GM12892 (cell line): ENCODE measurements at regions not wholly inside any gene's neighbourhood (a gene's known extent, or its start where the extent isn't known, plus 50 kb on each side); places are given as distances from the start of the nearest gene placed in this dataset.
"Not testable (repeated sequence)": the region's sequence is repeated elsewhere in the genome, so short reads cannot be mapped to it uniquely, and the experiment has no call there.

Source experiments
- DNase-seq: peaks from one replicate; pipeline ENCODE4 v3.0.0; 2011; ENCODE audit not compliant: insufficient read length
- FAIRE-seq: peaks from 2 replicates; lab custom pipeline; 2011; peaks lifted over from hg19 to GRCh38; lab: Jason Lieb, UNC
- POLR2A ChIP-seq: IDR thresholded peaks from 2 replicates; pipeline ENCODE4 v1.6.1; 2011; ENCODE audit warnings: low read depth, low read length, control low read depth
- POLR2AphosphoS5 ChIP-seq: IDR thresholded peaks from 2 replicates; pipeline ENCODE4 v1.6.1; 2011; ENCODE audit warnings: low read depth, low read length, control low read depth
- TAF1 ChIP-seq: IDR thresholded peaks from 2 replicates; pipeline ENCODE4 v1.6.1; 2011; ENCODE audit warnings: low read depth, mild to moderate bottlenecking, control low read depth, low read length, borderline replicate concordance

DNA sequence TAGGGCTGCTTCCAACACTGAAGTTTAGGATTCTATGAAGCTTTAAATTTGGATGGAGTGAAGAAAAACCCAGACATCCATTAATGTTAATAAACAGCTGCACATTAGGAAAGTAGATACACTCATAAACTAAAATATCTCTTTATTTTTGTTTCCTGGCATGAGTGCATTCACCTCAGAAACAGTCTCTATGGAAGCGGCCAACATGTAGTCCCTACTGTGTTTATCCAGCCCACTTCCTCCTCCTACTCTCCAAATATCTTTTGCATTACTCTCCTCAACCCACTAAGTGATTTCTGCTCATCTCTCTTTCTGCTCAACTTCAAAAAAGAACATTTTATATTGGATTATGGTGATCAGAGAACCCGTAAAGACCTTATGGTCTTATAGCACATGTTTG is 180.3 kb upstream of the MXRA5 start:
- DNase-seq (no peak), FAIRE-seq (no peak)
- TF ChIP-seq POLR2AphosphoS5 (no peak), TAF1 (no peak), POLR2A (no peak)

DNA sequence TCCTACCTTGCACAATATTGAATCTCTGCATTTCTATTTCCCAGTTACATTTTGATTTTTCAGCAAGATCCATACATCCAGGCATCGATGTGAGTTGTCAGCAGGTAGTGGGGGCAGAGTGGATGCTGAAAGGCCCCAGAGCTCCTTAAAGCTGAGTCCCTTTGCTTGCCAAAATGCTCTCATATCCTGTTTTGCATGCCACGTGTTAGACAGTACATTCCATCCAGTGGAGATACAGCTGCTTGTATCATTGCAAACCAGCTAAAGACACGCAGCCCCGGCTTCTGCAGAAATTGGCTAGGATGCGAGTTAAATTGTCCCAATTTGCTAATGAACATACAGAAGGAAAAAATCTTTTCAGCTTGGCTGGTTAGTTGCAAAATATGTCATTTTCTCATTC is 179.6 kb upstream of the MXRA5 start:
- DNase-seq (no peak), FAIRE-seq (no peak)
- TF ChIP-seq POLR2AphosphoS5 (no peak), TAF1 (no peak), POLR2A (no peak)

DNA sequence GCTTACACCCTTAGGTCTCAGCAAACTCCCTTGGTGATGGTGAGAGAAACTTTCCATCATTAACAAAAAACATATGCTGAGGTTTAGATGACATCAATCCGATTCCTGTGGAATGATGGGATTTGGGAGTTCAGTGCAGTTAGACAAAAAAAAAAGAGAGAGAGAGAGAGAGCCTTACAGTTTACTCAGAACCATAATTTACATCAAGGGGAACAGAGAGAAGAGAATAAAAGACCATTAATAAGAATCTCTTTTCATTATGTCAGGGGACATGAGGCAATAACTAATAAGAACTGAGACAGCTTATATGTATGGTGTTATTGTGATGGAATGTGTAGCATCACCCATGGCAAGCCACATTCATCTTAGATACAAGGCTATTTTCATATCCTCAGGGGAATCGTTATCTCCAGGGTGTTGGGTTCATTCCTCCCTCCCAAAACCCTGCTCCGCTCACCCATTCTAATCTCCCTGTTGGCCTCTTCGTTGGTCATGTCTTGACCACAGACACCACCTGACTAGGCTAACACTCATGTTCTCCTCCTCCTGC is 175.7 kb upstream of the MXRA5 start:
- DNase-seq (no peak), FAIRE-seq (no peak)
- TF ChIP-seq POLR2A (no peak), TAF1 (no peak), POLR2AphosphoS5 (no peak)

DNA sequence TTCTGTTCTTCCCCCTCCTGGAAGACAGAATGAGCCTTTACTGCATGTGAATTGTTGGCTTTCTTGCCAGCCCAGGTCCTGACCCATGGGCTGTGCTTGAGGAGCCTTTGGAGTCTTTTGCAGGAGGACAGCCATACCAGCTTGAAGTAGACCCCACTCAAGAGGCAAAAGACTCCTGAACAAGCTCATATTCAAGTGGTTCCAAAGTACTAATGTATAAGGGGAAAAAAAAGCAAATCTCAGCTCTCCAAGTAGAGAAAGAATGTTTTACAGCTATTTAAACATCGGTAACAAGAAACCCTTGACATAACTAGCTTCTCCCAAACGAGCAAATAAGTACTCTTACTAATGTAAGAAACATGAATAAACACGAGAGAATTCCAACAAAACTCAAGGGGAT is 174.9 kb upstream of the MXRA5 start:
- FAIRE-seq, result no peak
- TF ChIP-seq TAF1 (no peak), POLR2AphosphoS5 (no peak), POLR2A (no peak)
- DNase-seq, result no peak

DNA sequence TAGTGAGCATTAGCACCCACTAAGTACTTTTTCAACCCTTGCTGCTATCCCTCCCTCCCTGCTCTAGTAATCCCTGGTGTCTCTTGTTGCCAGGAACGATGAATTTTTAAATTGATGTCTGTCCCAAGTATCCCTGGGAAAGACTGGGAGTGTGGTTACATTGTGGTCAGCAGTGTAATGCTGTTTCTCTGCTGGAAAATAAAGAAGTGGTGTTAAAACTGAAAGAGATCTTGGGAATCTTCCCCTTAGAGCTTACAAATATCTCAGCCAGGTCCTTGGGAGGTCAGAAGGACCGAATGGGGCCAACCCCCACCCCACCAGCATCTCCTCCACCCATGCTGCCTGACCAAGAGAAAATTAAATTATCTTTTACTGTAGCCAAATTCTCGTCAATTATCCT is 174.5 kb upstream of the MXRA5 start:
- no peak for TF ChIP-seq POLR2A
- TF ChIP-seq TAF1, result no peak
- TF ChIP-seq POLR2AphosphoS5, result no peak
- no peak for DNase-seq
- FAIRE-seq, result no peak

DNA sequence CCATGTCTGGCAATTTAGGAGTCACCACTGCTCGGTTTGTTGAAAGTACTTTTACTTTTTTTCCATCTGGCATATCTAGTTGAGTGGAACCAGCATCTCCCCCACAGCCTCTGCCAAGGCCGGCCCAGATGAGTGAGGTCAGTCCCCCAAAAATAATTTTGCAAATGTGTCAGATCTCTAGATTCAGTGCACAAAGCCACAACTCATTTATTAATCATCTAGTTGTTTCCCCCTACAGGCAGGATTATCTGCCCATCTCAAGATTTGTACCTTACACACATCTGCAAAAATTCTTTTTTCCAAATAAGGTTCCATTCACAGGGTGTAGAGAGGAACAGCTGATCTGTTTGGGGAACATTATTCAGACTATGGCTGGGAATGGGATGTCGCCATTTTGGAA is 174.0 kb upstream of the MXRA5 start:
- DNase-seq, result no peak
- TF ChIP-seq POLR2AphosphoS5 (no peak), POLR2A (no peak), TAF1 (no peak)
- no peak for FAIRE-seq

DNA sequence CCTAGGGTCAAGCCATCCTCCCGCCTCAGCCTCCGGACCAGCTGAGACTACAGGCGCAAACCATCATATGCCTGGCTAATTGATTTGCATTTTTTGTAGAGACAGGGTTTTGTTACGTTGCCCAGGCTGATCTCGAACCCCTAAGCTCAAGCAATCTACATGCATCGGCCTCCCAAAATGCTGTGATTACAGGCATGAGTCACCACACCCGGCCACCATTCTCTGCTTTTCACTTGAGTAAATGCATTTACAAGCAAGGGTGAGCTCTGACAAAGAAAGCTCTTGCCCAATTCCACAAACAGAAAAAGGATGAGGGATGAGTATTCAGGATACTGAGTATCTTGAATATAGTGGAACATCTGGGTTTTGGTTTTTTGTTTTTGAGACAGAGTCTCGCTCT is 172.9 kb upstream of the MXRA5 start:
- DNase-seq, FAIRE-seq: not testable (repeated sequence)

DNA sequence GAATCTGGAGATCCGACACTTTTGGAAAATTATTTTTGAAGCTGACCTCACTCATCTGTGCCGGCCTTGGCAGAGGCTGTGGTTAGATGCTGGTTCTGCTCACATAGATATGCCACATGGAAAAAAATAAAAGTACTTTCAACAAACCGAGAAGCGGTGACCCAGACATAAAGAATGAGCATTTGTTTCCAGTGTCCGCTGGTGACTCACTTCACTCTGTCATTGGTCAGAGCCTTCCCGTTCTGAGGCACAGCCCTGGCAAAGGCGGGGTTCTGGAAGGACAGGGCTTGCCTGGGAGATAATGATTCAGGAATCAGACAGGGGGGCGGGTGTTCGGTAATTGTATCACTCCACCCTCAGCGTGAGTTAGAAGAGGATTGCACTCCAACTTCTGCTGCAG is 172.4 kb upstream of the MXRA5 start:
- no peak for TF ChIP-seq TAF1
- TF ChIP-seq POLR2A, result no peak
- TF ChIP-seq POLR2AphosphoS5, result no peak
- FAIRE-seq, result no peak
- no peak for DNase-seq

DNA sequence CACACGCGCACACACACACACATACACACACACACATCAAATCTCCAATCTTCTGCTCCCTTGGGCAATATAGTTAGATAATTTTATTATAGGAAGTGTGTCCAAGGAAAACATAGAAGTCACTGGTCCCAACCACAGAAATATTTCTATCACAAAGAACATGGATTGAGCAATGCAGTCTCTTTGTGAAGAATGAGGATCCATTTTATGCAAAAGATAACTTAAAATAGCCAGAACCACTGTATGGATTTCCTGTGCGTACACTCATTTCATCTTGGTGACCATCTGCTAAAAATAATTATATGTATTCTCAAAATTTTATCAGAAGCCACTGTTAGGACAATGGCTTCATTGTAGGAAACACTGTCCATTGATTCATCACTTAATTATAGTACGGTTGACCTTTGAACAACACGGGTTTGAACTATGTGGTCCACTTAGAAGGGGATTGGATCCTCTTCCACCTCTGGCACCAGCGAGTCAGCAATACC is 169.6 kb upstream of the MXRA5 start:
- FAIRE-seq, result no peak
- no peak for DNase-seq
- TF ChIP-seq POLR2AphosphoS5 (no peak), TAF1 (no peak), POLR2A (no peak)

DNA sequence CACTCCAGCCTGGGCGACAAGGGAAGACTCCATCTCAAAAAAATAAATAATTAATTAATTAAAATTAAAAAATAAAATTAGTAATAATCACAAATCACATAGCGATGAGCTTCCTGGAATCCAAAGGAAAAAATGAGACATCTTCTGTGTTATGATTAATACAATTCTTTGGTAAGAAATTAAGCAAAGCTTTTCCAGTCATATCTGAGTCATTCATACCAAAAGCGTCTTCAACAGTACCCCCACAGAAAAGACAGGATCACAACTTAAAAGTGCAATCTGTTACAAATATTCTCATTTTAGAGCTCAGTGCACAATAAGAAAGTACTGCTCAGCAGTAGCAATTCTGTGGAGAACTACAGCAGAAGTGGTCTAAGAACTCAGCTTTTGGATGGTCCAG is 168.5 kb upstream of the MXRA5 start:
- no peak for FAIRE-seq
- no peak for DNase-seq
- TF ChIP-seq POLR2A (no peak), TAF1 (no peak), POLR2AphosphoS5 (no peak)

DNA sequence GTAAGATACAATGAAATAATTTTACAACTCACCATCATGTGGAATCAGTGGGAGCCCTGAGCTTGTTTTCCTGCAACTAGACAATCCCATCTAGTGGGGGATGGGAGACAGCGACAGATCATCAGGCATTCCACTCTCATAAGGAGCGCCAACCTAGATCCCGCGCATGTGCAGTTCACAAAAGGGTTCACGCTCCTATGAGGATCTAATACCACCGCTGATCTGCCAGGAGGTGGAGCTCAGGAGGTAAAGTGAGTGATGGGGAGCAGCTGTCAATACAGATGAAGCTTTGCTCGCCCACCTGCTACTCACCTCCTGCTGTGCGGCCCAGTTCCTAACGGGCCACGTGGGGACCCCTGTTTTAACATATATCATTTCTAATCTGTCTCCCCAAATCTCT is 165.7 kb upstream of the MXRA5 start:
- DNase-seq, FAIRE-seq: not testable (repeated sequence)

DNA sequence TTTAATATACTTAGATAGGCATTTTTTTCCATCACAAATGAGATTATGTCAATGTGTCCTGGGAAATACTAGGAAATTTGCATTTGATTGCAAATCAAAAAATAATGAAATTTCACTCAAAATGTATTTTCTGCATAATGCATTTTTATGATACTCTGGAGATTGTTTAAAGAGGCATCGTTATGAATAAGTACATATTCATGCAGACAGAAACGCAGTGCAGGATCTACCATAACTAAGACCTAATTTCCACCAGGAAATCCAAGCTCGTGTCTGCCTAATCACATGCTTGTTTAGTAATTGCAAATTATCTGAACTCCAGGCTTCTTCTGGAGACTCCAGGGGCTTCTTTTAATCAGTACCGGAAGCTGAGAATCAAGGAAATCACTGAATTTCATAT is 163.5 kb upstream of the MXRA5 start:
- DNase-seq (no peak), FAIRE-seq (no peak)
- TF ChIP-seq POLR2AphosphoS5 (no peak), TAF1 (no peak), POLR2A (no peak)

DNA sequence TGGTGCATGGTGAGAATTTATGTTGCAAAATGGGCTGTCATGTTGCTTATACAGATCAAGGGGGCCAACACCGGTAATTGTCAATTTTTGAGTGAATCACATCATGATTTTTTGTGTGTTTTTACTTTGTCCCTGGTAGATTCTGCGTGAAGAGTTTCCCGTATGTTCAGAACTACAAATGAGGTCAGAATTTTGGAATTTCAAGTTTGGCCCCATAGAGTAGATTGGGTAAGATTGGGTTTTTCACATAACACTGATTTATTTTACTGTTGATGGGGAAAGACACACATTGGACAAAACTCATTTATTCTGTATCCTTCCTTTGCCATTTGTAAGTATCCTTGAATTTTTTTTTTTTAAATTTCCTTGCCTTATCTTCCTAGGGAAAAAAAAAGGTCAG is 158.5 kb upstream of the MXRA5 start:
- FAIRE-seq (no peak), DNase-seq (no peak)
- TF ChIP-seq POLR2A (no peak), TAF1 (no peak), POLR2AphosphoS5 (no peak)
